Caco-2 (cell line): ENCODE measurements at regions not wholly inside any gene's neighbourhood (a gene's known extent, or its start where the extent isn't known, plus 50 kb on each side); places are given as distances from the start of the nearest gene placed in this dataset.
"Not testable (repeated sequence)": the region's sequence is repeated elsewhere in the genome, so short reads cannot be mapped to it uniquely, and the experiment has no call there.

ENCODE experiments used
- BruUV-seq: library from RNA; stranded (reverse); fragments of 400-500 nt; replicated peaks from 2 replicates; lab custom pipeline; 2021; lab: Mats Ljungman, UMichigan
- CTCF ChIA-PET: fragments of 300-600 bp; sonication (Branson Sonifier 250); formaldehyde crosslinking; loops from one replicate; lab custom pipeline; 2022; ENCODE audit warnings: antibody characterized with exemption; lab: Charles Lee
- POLR2A ChIA-PET: fragments of 300-600 bp; sonication (Branson Sonifier 250); formaldehyde crosslinking; loops from one replicate; lab custom pipeline; 2022; ENCODE audit warnings: antibody characterized with exemption; lab: Charles Lee
- DNase-seq, 2 experiments: peaks; one replicate each; pipeline versions ENCODE4 v3.0.0 to v3.0.0-alpha.2; 2020 to 2022
- H3K27me3 ChIP-seq: replicated peaks from 2 replicates; pipeline ENCODE4 v1.6.0; 2011; ENCODE audit warnings: low read length; ENCODE audit not compliant: control insufficient read depth, insufficient read depth
- H3K36me3 ChIP-seq: 2 replicates; pipeline ENCODE4 v1.5.1; 2011; ENCODE audit warnings: low read length; ENCODE audit not compliant: control insufficient read depth, insufficient read depth
- H3K4me1 ChIP-seq: fragments of 250-450 bp; sonication (Bioruptor Pico); 2 replicates; pipeline ENCODE4 v1.5.1; 2020; ENCODE audit warnings: mild to moderate bottlenecking
- H3K4me3 ChIP-seq: 2 replicates; pipeline ENCODE4 v1.5.1; 2011; ENCODE audit warnings: low read depth, mild to moderate bottlenecking, control low read depth, low read length
- H3K9me3 ChIP-seq: fragments of 250-450 bp; sonication (Bioruptor Pico); 2 replicates; pipeline ENCODE4 v1.5.1; 2020; ENCODE audit warnings: mild to moderate bottlenecking, moderate library complexity
- H3K27ac Mint-ChIP-seq: one replicate; pipeline ENCODE4 v1.8.0; 2022; ENCODE audit warnings: mixed read lengths; ENCODE audit not compliant: unreplicated experiment
- H3K27me3 Mint-ChIP-seq: one replicate; pipeline ENCODE4 v1.8.0; 2022; ENCODE audit warnings: mixed read lengths; ENCODE audit not compliant: insufficient read depth, unreplicated experiment
- H3K36me3 Mint-ChIP-seq: one replicate; pipeline ENCODE4 v1.8.0; 2022; ENCODE audit warnings: mild to moderate bottlenecking, mixed read lengths; ENCODE audit not compliant: insufficient read depth, unreplicated experiment
- H3K4me1 Mint-ChIP-seq: one replicate; pipeline ENCODE4 v1.8.0; 2022; ENCODE audit warnings: low read depth, mixed read lengths; ENCODE audit not compliant: unreplicated experiment
- H3K4me3 Mint-ChIP-seq: one replicate; pipeline ENCODE4 v1.8.0; 2022; ENCODE audit warnings: mild to moderate bottlenecking, moderate library complexity, mixed read lengths; ENCODE audit not compliant: unreplicated experiment
- H3K9me3 Mint-ChIP-seq: one replicate; pipeline ENCODE4 v1.8.0; 2022; ENCODE audit warnings: mixed read lengths; ENCODE audit not compliant: unreplicated experiment
- CTCF ChIP-seq, 2 experiments: fragments of 200-600 bp in 1 of 2; IDR thresholded peaks; 1 replicate in 1 of 2; 2 replicates in 1 of 2; pipeline versions ENCODE4 v1.5.1 to v1.8.0; 2011 to 2022; ENCODE audit warnings: antibody characterized with exemption in 1 of 2, control low read depth in 1 of 2, inconsistent platforms in 1 of 2, low read depth in 1 of 2, low read length in 1 of 2, mild to moderate bottlenecking in 1 of 2, moderate library complexity in 1 of 2; ENCODE audit not compliant: insufficient read depth in 1 of 2, severe bottlenecking in 1 of 2, unreplicated experiment in 1 of 2
- intact Hi-C: fragments of 100-400 bp; cut with micrococcal nuclease; formaldehyde crosslinking; loops from one replicate; pipeline ENCODE4 v1.10.0; 2022; ENCODE audit not compliant: unreplicated experiment

- Mint-ChIP-seq H3K4me3 (no peak overlapping the region), H3K36me3 (no peaks in the 10 kb centered on the region), H3K4me1 (no peaks in the 10 kb centered on the region), H3K27me3 (no peaks in the 10 kb centered on the region), H3K27ac (no peak overlapping the region), H3K9me3 (no peaks in the 10 kb centered on the region)
- ChIA-PET POLR2A (no interaction called here), CTCF (interaction anchor here (0.8 kb wide), 1 partner anchor 45 kb away, joined by 3 read pairs; no protein-coding TSS in a partner anchor)
- H3K4me3 ChIP-seq, result no peak overlapping the region
- BruUV-seq, result no TSS peak
- H3K4me1 ChIP-seq, result no peaks in the 10 kb centered on the region
- no peaks in the 10 kb centered on the region for H3K27me3 ChIP-seq
- peak; percentile 17 to 28 for TF ChIP-seq CTCF (IDR thresholded peaks at IDR 0.05; ENCODE audit: insufficient read depth in 1 of 2, low read depth in 1 of 2, low read length in 1 of 2, severe bottlenecking in 1 of 2, unreplicated experiment in 1 of 2)
- H3K9me3 ChIP-seq, result no peaks in the 10 kb centered on the region
- intact Hi-C loops, result no loop called here
- DNase-seq, result peak in 1 of 2 experiments; percentile 8
- H3K36me3 ChIP-seq, result no peaks in the 10 kb centered on the region
These were observed 86.2 kb upstream of the CDH9 start for GRCh38 chr5:27124590-27124989.

GRCh38 chr5:27119736-27120321 lies 81.4 kb upstream of the CDH9 start:
- H3K27ac Mint-ChIP-seq, H3K4me1 Mint-ChIP-seq, H3K36me3 Mint-ChIP-seq, CTCF ChIA-PET, DNase-seq, H3K9me3 ChIP-seq, H3K27me3 ChIP-seq, H3K27me3 Mint-ChIP-seq, POLR2A ChIA-PET, H3K4me3 Mint-ChIP-seq, H3K9me3 Mint-ChIP-seq, intact Hi-C loops, H3K4me1 ChIP-seq, H3K36me3 ChIP-seq, H3K4me3 ChIP-seq, BruUV-seq: not testable (repeated sequence)

GRCh38 chr5:27103486-27103885 lies 65.1 kb upstream of the CDH9 start:
- Mint-ChIP-seq H3K4me1 (no peaks in the 10 kb centered on the region), H3K27ac (no peak overlapping the region), H3K4me3 (no peak overlapping the region), H3K9me3 (no peaks in the 10 kb centered on the region), H3K27me3 (no peaks in the 10 kb centered on the region), H3K36me3 (no peaks in the 10 kb centered on the region)
- ChIA-PET CTCF (no interaction called here), POLR2A (no interaction called here)
- Histone ChIP-seq H3K27me3 (no peaks in the 10 kb centered on the region), H3K36me3 (no peaks in the 10 kb centered on the region), H3K4me3 (no peak overlapping the region), H3K9me3 (no peaks in the 10 kb centered on the region), H3K4me1 (no peaks in the 10 kb centered on the region)
- TF ChIP-seq CTCF (IDR thresholded peaks at IDR 0.05; ENCODE audit: insufficient read depth in 1 of 2, low read depth in 1 of 2, low read length in 1 of 2, severe bottlenecking in 1 of 2, unreplicated experiment in 1 of 2), result no peak
- intact Hi-C loops, result no loop called here
- no TSS peak for BruUV-seq
- DNase-seq, result no peak

GRCh38 chr5:27095761-27096160 lies 57.4 kb upstream of the CDH9 start:
- BruUV-seq, H3K36me3 ChIP-seq, H3K4me3 Mint-ChIP-seq, H3K4me1 ChIP-seq, CTCF ChIA-PET, H3K4me1 Mint-ChIP-seq, DNase-seq, H3K9me3 Mint-ChIP-seq, intact Hi-C loops, H3K27me3 Mint-ChIP-seq, H3K27ac Mint-ChIP-seq, POLR2A ChIA-PET, H3K36me3 Mint-ChIP-seq, H3K4me3 ChIP-seq, H3K9me3 ChIP-seq, H3K27me3 ChIP-seq: not testable (repeated sequence)
